NB4 (cell line): ENCODE measurements at regions not wholly inside any gene's neighbourhood (a gene's known extent, or its start where the extent isn't known, plus 50 kb on each side); places are given as distances from the start of the nearest gene placed in this dataset.

Experiments used
- POLR2A ChIP-seq: IDR thresholded peaks from 2 replicates; pipeline ENCODE4 v1.6.1; 2011; ENCODE audit warnings: mild to moderate bottlenecking; ENCODE audit not compliant: insufficient read length; ENCODE audit errors: extremely low read depth
- TF ChIP-seq, protein P1 (sequence below): IDR thresholded peaks from one replicate; pipeline ENCODE4 v1.5.1; 2012; ENCODE audit warnings: low read depth, low read length

DNA sequence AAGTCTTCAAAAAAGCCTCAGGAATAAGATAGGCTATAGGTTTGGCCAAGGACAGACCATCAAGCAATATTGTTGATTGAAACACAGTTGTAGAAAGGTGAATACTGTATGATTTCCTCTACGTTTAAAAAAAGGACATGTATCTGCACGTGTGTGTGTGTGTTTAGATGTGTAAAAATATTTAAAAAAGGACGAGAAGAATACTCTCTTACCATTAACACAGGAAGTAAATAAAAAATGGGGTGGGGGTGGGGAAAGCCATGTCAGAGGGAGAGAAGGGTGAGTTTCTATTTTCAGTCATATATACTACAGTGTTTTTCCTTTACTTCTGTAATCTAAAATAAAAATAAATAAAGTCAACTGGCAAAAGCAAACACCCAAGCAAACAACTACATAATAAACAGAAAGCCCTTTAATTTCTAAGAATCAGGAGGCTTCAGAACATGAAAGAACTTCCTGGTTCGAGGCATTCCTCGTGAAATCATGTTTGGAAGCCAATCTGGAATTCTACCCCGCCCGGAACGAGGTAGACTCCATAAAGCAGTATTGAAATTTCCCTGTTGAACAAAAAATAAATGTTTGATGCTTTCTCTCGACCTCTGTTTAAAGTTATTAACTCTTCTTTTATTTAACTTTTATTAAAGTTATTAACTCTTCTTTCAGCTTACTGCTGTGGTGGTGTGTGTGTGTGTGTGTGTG is 158.1 kb upstream of the ZNF217 start:
- TF ChIP-seq POLR2A = no peak
- TF ChIP-seq, protein P1, sequence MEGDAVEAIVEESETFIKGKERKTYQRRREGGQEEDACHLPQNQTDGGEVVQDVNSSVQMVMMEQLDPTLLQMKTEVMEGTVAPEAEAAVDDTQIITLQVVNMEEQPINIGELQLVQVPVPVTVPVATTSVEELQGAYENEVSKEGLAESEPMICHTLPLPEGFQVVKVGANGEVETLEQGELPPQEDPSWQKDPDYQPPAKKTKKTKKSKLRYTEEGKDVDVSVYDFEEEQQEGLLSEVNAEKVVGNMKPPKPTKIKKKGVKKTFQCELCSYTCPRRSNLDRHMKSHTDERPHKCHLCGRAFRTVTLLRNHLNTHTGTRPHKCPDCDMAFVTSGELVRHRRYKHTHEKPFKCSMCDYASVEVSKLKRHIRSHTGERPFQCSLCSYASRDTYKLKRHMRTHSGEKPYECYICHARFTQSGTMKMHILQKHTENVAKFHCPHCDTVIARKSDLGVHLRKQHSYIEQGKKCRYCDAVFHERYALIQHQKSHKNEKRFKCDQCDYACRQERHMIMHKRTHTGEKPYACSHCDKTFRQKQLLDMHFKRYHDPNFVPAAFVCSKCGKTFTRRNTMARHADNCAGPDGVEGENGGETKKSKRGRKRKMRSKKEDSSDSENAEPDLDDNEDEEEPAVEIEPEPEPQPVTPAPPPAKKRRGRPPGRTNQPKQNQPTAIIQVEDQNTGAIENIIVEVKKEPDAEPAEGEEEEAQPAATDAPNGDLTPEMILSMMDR = no peak
